Fibroblast of the aortic adventitia (primary cell): ENCODE measurements at regions not wholly inside any gene's neighbourhood (a gene's known extent, or its start where the extent isn't known, plus 50 kb on each side); places are given as distances from the start of the nearest gene placed in this dataset.
"Not testable (repeated sequence)": the region's sequence is repeated elsewhere in the genome, so short reads cannot be mapped to it uniquely, and the experiment has no call there.

Source experiments
- DNase-seq: peaks from one replicate; pipeline ENCODE4 v3.0.0-alpha.2; 2010; ENCODE audit warnings: low read depth
- H3K4me3 ChIP-seq: 2 replicates; pipeline ENCODE4 v1.5.1; 2011; ENCODE audit warnings: low read depth, mild to moderate bottlenecking, control low read depth, low read length, moderate library complexity
- CTCF ChIP-seq: IDR thresholded peaks from 2 replicates; pipeline ENCODE4 v1.5.1; 2011; ENCODE audit warnings: mild to moderate bottlenecking, low read length, control low read depth, inconsistent platforms; ENCODE audit not compliant: insufficient read depth

GRCh38 chr10:28087661-28088351 is 88.9 kb upstream of the ODAD2 start:
- DNase-seq: peak; percentile 48
- no peak overlapping the region for H3K4me3 ChIP-seq
- no peak for TF ChIP-seq CTCF

- not testable (repeated sequence) for H3K4me3 ChIP-seq, DNase-seq
Measured at GRCh38 chr10:28085760-28086159, 86.9 kb upstream of the ODAD2 start.

- no peak for TF ChIP-seq CTCF
- no peak for DNase-seq
- no peak overlapping the region for H3K4me3 ChIP-seq
Measured at GRCh38 chr10:28082885-28083284, 84.0 kb upstream of the ODAD2 start.

GRCh38 chr10:28082316-28082715 is 83.4 kb upstream of the ODAD2 start:
- DNase-seq: no peak
- TF ChIP-seq CTCF: no peak

GRCh38 chr10:28077889-28078288 is 79.0 kb upstream of the ODAD2 start:
- TF ChIP-seq CTCF: no peak
- DNase-seq: no peak
- no peak overlapping the region for H3K4me3 ChIP-seq

More at GRCh38 chr10:28082316-28082715, 83.4 kb upstream of the ODAD2 start:
- no peak overlapping the region for H3K4me3 ChIP-seq

GRCh38 chr10:28075424-28075823 is 76.5 kb upstream of the ODAD2 start:
- no peak for TF ChIP-seq CTCF
- DNase-seq: no peak
- H3K4me3 ChIP-seq: no peak overlapping the region

- H3K4me3 ChIP-seq: no peak overlapping the region
- no peak for TF ChIP-seq CTCF
- no peak for DNase-seq
Measured at GRCh38 chr10:28072573-28072972, 73.7 kb upstream of the ODAD2 start.
